GM06990 (cell line): ENCODE measurements at regions not wholly inside any gene's neighbourhood (a gene's known extent, or its start where the extent isn't known, plus 50 kb on each side); places are given as distances from the start of the nearest gene placed in this dataset.

ENCODE experiments used
- DNase-seq: peaks from one replicate; pipeline ENCODE4 v3.0.0-alpha.2; 2011; ENCODE audit not compliant: insufficient read length; ENCODE audit errors: extremely low read depth
- H3K27me3 ChIP-seq: replicated peaks from 2 replicates; pipeline ENCODE4 v1.6.0; 2011; ENCODE audit warnings: low read length; ENCODE audit not compliant: control insufficient read depth, insufficient read depth
- H3K36me3 ChIP-seq: 2 replicates; pipeline ENCODE4 v1.5.1; 2011; ENCODE audit warnings: low read length; ENCODE audit not compliant: control insufficient read depth, insufficient read depth
- H3K4me3 ChIP-seq: replicated peaks from 2 replicates; pipeline ENCODE4 v1.5.1; 2011; ENCODE audit warnings: low read depth, mild to moderate bottlenecking, control low read depth, low read length
- CTCF ChIP-seq: IDR thresholded peaks from 2 replicates; pipeline ENCODE4 v1.5.1; 2011; ENCODE audit warnings: low read length, control low read depth, mild to moderate bottlenecking, inconsistent platforms; ENCODE audit not compliant: insufficient read depth, poor library complexity, severe bottlenecking

DNA sequence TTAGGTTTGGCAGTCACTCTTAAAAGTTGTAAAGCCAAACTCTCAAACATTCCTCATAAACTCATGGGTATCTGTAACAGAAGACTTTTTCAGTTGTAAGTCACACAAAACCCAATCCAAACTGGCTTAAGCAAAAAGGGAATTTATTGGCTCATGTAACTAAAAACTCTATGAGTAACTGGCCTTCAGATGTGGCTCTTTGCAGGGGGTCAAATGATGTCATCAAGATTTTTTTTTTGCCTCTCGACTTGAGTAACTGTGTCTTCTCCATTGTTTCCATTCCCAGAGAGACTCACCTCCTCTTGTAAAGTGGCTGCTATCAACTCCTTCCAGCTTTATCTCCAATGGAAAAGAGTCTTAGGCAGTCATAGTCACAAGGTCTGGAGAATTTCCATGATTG lies 645.0 kb downstream of the DHX35 start:
- H3K4me3 ChIP-seq = no peak overlapping the region
- H3K27me3 ChIP-seq = no peaks in the 10 kb centered on the region
- H3K36me3 ChIP-seq = no peaks in the 10 kb centered on the region
- DNase-seq = no peak
- TF ChIP-seq CTCF = no peak

DNA sequence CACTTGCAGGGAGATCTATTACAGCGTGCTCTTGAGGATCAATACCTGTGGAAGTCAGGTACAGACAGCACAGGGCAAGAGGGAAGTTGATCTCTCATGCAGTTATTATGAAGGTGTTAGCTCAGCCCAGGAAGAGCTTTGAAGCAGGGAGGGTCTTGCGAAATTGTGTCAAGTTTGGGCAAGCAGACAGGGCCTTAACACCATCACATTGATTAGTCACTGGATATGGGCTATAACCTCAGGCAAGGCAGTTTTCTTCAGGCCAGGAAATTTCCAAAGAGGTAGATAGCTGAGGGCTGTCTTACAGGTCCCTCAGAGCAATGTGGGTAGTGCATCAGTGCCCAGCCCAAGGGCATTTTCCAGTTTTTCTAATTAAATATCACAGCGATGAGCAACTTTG lies 643.8 kb downstream of the DHX35 start:
- DNase-seq = no peak
- Histone ChIP-seq H3K36me3 (no peaks in the 10 kb centered on the region), H3K27me3 (no peaks in the 10 kb centered on the region), H3K4me3 (no peak overlapping the region)
- no peak for TF ChIP-seq CTCF

DNA sequence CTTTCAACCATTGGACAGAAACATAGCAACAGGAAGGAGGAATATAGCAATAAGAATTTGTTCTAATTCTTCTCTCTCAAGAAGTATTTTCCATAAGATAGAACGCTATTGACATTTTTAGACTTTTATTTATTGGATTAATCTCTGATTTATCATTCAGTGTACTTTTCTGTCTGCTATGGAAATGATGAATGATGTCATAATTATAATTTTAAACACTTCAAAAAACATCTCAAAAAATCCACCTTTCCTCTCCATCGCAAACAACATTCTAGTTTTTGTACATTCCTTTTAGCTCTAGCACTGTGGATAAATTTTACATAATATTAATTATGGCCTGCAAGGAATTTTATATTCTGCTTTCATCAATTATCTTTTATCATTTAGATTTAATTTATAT lies 643.2 kb downstream of the DHX35 start:
- Histone ChIP-seq H3K36me3 (no peaks in the 10 kb centered on the region), H3K27me3 (no peaks in the 10 kb centered on the region), H3K4me3 (no peak overlapping the region)
- TF ChIP-seq CTCF = no peak
- no peak for DNase-seq

GRCh38 chr20:39603219-39603618 lies 641.1 kb downstream of the DHX35 start:
- TF ChIP-seq CTCF = no peak
- no peak for DNase-seq
- H3K4me3 ChIP-seq = no peak overlapping the region
- H3K27me3 ChIP-seq = no peaks in the 10 kb centered on the region; the same call in 1 of the 2 replicates
- no peaks in the 10 kb centered on the region for H3K36me3 ChIP-seq

DNA sequence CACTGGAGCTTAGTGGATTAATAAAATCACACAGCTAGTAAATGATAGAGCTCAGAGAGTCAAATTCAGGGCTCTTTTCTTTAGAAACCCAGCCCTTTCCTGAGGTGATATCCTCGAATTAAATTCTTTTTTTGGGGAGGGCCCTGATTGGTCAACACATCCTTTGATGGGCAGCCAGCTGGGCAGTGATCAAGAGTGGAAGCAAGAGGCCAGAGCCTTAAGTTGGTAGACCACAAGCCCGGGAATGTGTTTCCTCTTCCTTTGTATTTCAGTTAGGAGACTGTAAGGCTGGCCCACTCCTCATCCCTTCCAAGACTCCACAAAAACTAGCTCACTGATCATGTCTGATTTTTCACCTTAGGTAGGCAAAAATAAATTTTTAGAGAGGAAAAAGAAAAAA lies 640.5 kb downstream of the DHX35 start:
- no peak for TF ChIP-seq CTCF
- Histone ChIP-seq H3K4me3 (no peak overlapping the region), H3K36me3 (no peaks in the 10 kb centered on the region), H3K27me3 (no peaks in the 10 kb centered on the region; the same call in 1 of the 2 replicates)
- no peak for DNase-seq

DNA sequence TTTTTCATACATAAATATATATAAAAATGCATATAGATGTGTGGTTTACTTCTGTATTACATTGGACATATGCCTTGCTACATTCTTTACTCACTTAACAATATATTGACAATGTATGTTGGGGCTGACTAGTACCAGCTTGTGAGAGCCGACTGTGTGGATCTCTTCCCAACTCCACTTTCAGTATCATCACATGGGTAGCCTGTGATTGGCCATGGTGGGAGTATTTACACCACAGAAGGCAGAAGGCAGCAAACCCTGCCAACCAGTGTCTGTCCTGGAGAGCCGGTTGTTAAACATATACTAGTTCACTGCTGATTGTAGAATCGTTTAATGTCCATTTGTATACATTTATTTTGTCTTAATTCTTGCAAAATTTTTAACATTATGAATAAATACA lies 638.7 kb downstream of the DHX35 start:
- Histone ChIP-seq H3K4me3 (no peak overlapping the region), H3K36me3 (no peaks in the 10 kb centered on the region), H3K27me3 (no peaks in the 10 kb centered on the region; the same call in 1 of the 2 replicates)
- TF ChIP-seq CTCF = no peak
- no peak for DNase-seq
